ENCODE measurements at regions not wholly inside any gene's neighbourhood (a gene's known extent, or its start where the extent isn't known, plus 50 kb on each side); places are given as distances from the start of the nearest gene placed in this dataset.
"Not testable (repeated sequence)": the region's sequence is repeated elsewhere in the genome, so short reads cannot be mapped to it uniquely, and the experiment has no call there.

DNA sequence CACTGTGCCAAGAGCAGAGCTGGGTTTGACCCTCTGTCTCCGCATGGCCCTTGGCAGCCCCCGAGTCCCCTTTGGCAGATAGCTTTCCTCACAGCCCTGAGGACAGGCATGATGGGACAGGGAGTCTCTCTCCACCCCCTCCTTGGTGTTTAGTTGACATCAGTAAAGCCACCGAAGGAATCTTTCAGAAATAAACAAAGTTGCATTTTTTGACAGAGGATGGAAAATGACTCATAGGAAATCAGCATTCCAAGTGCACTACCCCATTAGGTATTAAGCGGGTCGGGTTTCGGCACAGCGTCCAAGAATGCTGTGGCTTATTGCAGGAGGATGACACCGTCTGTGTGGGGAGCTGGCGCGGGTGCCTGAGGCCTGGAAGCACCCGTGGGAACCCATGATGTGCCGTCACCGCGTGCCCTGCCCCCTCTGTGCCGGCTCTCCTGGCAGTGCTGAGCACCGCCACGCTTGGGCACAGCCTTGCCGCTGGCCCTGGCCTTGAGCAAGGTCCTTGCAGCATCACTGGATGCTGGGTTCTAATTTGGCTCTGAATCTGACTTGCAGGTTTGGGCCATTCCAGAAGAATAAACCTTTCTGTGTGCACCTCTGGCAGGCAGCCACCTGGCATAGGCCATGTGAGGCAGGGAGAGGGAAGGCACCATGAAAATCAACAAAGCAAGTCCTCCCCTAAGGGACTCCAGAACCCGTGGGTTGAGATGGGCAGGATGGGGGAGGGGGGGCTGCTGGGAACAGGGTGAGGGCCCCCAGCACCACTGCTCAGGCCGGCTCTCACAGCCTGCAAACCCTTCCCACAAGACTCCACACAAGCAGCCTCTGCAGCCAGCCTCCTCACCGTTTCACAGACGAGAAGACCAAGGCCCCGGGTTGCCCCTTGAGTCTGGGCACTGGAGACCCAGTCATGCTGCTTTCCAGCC, 50.5 kb upstream of the ZNF469 start:
- no peak overlapping the region for H3K27ac ChIP-seq (replicated peaks; ENCODE audit: low read length)
- no peak overlapping the region for H2BK15ac ChIP-seq (ENCODE audit: low read length)
- H3K4me2 ChIP-seq (ENCODE audit: insufficient read depth, low read length, poor library complexity, severe bottlenecking): no peak overlapping the region
- H2BK120ac ChIP-seq (ENCODE audit: low read depth, low read length): no peak overlapping the region
- no peak overlapping the region for H3K9ac ChIP-seq (ENCODE audit: low read depth, low read length, poor library complexity)
- no peak for DNase-seq (ENCODE audit: low spot score)
- no peak overlapping the region for H2BK12ac ChIP-seq (ENCODE audit: low read length)
- peak overlapping the region; percentile 87 for H3K14ac ChIP-seq (ENCODE audit: low read length)
- peaks cover 0 to 12% of the 10 kb centered on the region in 2 donors for H3K9me3 ChIP-seq (replicated peaks in 1 of 2; ENCODE audit: control insufficient read depth in 2 of 2, insufficient read depth in 1 of 2, low read depth in 1 of 2, low read length in 2 of 2)
- H2AFZ ChIP-seq (ENCODE audit: low read length): no peak overlapping the region
- peaks cover 0 to 2% of the 10 kb centered on the region in 2 donors for H3K4me1 ChIP-seq (ENCODE audit: control insufficient read depth in 2 of 2, insufficient read depth in 1 of 2, low read depth in 1 of 2, low read length in 2 of 2)
- H3K18ac ChIP-seq (ENCODE audit: low read length): peak overlapping the region; percentile 70
- peak overlapping the region; percentile 27 for H3K23ac ChIP-seq (ENCODE audit: low read depth, low read length, poor library complexity)
- peak overlapping the region; percentile 79 for H2AK5ac ChIP-seq (ENCODE audit: low read depth, low read length)
- H3K36me3 ChIP-seq (replicated peaks in 1 of 2; ENCODE audit: control insufficient read depth in 2 of 2, insufficient read depth in 2 of 2, low read length in 2 of 2): peaks cover 0 to 3% of the 10 kb centered on the region in 2 donors
- H4K8ac ChIP-seq (ENCODE audit: low read depth, low read length): no peak overlapping the region
- H3K4me3 ChIP-seq (ENCODE audit: low read length in 2 of 2): no peak overlapping the region
- H2BK5ac ChIP-seq (ENCODE audit: low read length): no peak overlapping the region
- no peak overlapping the region for H4K91ac ChIP-seq (ENCODE audit: low read depth, low read length, poor library complexity)
- peaks cover 0 to 6% (median 4%) of the 10 kb centered on the region in 3 experiments for H3K27me3 ChIP-seq (ENCODE audit: control insufficient read depth in 3 of 3, insufficient read depth in 3 of 3, low read depth in 1 of 3, low read length in 3 of 3)
- WGBS, 2 donors (ENCODE audit: extremely low coverage in 2 of 2, insufficient read length in 2 of 2, insufficient replicate concordance in 1 of 2): no CpG with 5 or more reads among the region's 23 CpGs
- no peak overlapping the region for H3K4ac ChIP-seq (ENCODE audit: low read length)
- no peaks in the 10 kb centered on the region for H3K79me1 ChIP-seq (ENCODE audit: low read depth, low read length)

DNA sequence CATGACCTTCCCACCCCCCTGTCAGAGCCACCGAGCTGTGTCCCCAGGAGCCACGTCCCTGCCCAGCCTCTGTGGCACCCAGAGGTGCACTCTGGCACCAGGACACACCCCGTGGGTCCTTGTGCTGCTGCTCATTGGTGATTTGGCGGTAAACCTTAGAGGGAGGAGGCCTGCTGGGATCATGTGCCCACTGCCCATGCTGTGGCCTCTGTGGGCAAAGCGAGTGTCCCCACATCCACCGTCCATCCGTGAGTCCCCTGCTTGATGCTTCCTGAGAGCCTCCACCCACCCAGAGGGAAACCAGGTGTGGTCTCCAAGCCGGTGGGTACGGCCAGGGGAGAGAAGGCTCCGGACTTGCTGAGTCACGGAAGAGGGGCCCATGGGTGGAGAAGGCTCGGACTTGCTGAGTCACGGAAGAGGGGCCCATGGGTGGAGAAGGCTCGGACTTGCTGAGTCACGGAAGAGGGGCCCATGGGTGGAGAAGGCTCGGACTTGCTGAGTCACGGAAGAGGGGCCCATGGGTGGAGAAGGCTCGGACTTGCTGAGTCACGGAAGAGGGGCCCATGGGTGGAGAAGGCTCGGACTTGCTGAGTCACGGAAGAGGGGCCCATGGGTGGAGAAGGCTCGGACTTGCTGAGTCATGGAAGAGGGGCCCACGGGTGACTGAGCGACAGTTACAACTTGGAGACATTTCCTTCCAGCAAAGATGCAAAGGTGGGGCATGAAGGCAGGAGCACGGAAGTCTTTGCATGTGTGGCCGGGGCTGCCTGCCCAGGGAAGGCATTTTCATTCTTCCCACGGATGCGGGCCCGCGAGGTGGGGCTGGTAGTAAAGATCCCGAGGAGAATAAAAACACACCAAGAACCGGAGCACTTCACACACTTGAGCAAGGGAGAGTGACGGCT, 49.6 kb upstream of the ZNF469 start:
- not testable (repeated sequence) for H3K4me3 ChIP-seq (ENCODE audit: low read length in 2 of 2); H3K79me1 ChIP-seq (ENCODE audit: low read depth, low read length); H3K4me1 ChIP-seq (ENCODE audit: control insufficient read depth in 2 of 2, insufficient read depth in 1 of 2, low read depth in 1 of 2, low read length in 2 of 2); H2AFZ ChIP-seq (ENCODE audit: low read length); H3K4ac ChIP-seq (ENCODE audit: low read length); H2BK12ac ChIP-seq (ENCODE audit: low read length); H4K8ac ChIP-seq (ENCODE audit: low read depth, low read length); H2BK120ac ChIP-seq (ENCODE audit: low read depth, low read length); H3K36me3 ChIP-seq (replicated peaks in 1 of 2; ENCODE audit: control insufficient read depth in 2 of 2, insufficient read depth in 2 of 2, low read length in 2 of 2); H2BK15ac ChIP-seq (ENCODE audit: low read length); H3K27ac ChIP-seq (replicated peaks; ENCODE audit: low read length); H3K27me3 ChIP-seq (ENCODE audit: control insufficient read depth in 3 of 3, insufficient read depth in 3 of 3, low read depth in 1 of 3, low read length in 3 of 3); H3K4me2 ChIP-seq (ENCODE audit: insufficient read depth, low read length, poor library complexity, severe bottlenecking); H3K9ac ChIP-seq (ENCODE audit: low read depth, low read length, poor library complexity); DNase-seq (ENCODE audit: low spot score); H2BK5ac ChIP-seq (ENCODE audit: low read length); H4K91ac ChIP-seq (ENCODE audit: low read depth, low read length, poor library complexity); H2AK5ac ChIP-seq (ENCODE audit: low read depth, low read length); H3K23ac ChIP-seq (ENCODE audit: low read depth, low read length, poor library complexity)
- WGBS, 2 donors (ENCODE audit: extremely low coverage in 2 of 2, insufficient read length in 2 of 2, insufficient replicate concordance in 1 of 2): no CpG with 5 or more reads among the region's 33 CpGs
- Histone ChIP-seq H3K18ac (ENCODE audit: low read length) (peak overlapping the region; percentile 70), H3K14ac (ENCODE audit: low read length) (peak overlapping the region; percentile 9), H3K9me3 (replicated peaks in 1 of 2; ENCODE audit: control insufficient read depth in 2 of 2, insufficient read depth in 1 of 2, low read depth in 1 of 2, low read length in 2 of 2) (peaks cover 0 to 12% of the 10 kb centered on the region in 2 donors)

All from neuronal stem cell (in vitro differentiated cells).